ENCODE measurements at regions not wholly inside any gene's neighbourhood (a gene's known extent, or its start where the extent isn't known, plus 50 kb on each side); places are given as distances from the start of the nearest gene placed in this dataset.

DNA sequence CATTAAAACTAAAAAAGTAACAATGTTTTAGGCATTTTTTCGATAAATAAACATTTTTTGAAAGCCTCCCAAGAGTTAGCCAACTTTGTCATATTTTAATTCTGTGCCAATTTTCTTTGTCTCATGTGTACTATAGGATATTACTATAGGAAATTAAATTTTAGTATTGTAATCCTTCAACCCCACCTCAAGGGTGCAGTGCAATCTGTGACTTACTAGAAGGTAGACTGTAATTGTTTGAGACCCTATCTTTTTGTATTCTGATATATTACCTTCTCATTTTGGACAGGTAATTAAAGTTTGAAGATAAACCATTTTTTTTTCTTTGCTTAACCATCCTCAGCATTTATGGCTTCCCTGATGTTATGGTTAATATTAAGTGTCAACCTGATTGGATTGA lies 457.8 kb downstream of the PCDH20 start:
- no peaks in the 10 kb centered on the region for H3K27me3 Mint-ChIP-seq
- intact Hi-C loops (cut with micrococcal nuclease): no loop called here

DNA sequence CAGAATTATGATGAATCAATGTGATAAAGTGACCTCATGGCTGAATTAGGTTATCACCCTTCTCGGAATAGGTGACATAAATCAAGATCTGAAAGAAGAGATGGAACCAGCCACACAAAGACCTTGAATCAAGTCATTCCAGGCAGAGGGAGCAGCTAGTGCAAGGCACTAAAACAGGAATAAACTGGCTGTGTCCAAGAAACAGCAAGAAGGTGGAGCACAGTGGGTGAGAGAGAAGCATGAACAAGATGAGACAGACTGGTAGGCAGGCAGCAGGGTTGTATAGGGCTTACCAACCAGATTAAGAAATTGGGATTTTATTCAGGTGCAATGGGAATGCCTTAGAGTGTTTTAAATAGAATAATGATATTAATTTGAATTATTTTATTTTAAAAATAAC lies 470.3 kb downstream of the PCDH20 start:
- H3K4me3 ChIP-seq (ENCODE audit: low read length): no peak overlapping the region
- ChIA-PET CTCF (interaction anchor here (0.6 kb wide), 1 partner anchor 1494 kb away, joined by 3 read pairs; no protein-coding TSS in a partner anchor), POLR2A (no interaction called here)
- no peak overlapping the region for H3K27ac ChIP-seq (ENCODE audit: low read depth, low read length)
- no peaks in the 10 kb centered on the region for H3K36me3 ChIP-seq (ENCODE audit: control insufficient read depth in 2 of 3, insufficient read depth in 3 of 3, low read length in 3 of 3)
- Mint-ChIP-seq H3K36me3 (no peaks in the 10 kb centered on the region), H3K4me3 (no peak overlapping the region), H3K9me3 (peaks cover 2 to 20% (median 7%) of the 10 kb centered on the region in 11 donors), H3K4me1 (no peaks in the 10 kb centered on the region), H3K27me3 (no peaks in the 10 kb centered on the region), H3K27ac (no peak overlapping the region)
- no peaks in the 10 kb centered on the region for H3K27me3 ChIP-seq (ENCODE audit: control insufficient read depth in 2 of 2, insufficient read depth in 2 of 2, low read length in 2 of 2)
- intact Hi-C loops (cut with micrococcal nuclease): no loop called here
- no peaks in the 10 kb centered on the region for H3K4me1 ChIP-seq (ENCODE audit: control insufficient read depth in 2 of 2, insufficient read depth in 2 of 2, low read length in 2 of 2)
- no peak for DNase-seq
- H3K9me3 ChIP-seq (ENCODE audit: control insufficient read depth in 2 of 3, low read length in 3 of 3): no peaks in the 10 kb centered on the region
- no peak for ATAC-seq

More for the DNA sequence above, 457.8 kb downstream of the PCDH20 start:
- H3K4me1 Mint-ChIP-seq: no peaks in the 10 kb centered on the region
- ATAC-seq (no peak), DNase-seq (no peak)
- H3K9me3 Mint-ChIP-seq: peaks cover 2 to 22% (median 4%) of the 10 kb centered on the region in 11 donors
- no peaks in the 10 kb centered on the region for H3K9me3 ChIP-seq (ENCODE audit: control insufficient read depth in 2 of 3, low read length in 3 of 3)
- H3K36me3 Mint-ChIP-seq: no peaks in the 10 kb centered on the region
- CTCF ChIA-PET: no interaction called here
- H3K27ac ChIP-seq (ENCODE audit: low read depth, low read length): no peak overlapping the region
- H3K4me1 ChIP-seq (ENCODE audit: control insufficient read depth in 2 of 2, insufficient read depth in 2 of 2, low read length in 2 of 2): no peaks in the 10 kb centered on the region
- POLR2A ChIA-PET: no interaction called here
- H3K27ac Mint-ChIP-seq: no peak overlapping the region
- no peaks in the 10 kb centered on the region for H3K36me3 ChIP-seq (ENCODE audit: control insufficient read depth in 2 of 3, insufficient read depth in 3 of 3, low read length in 3 of 3)
- H3K4me3 ChIP-seq (ENCODE audit: low read length): no peak overlapping the region
- no peak overlapping the region for H3K4me3 Mint-ChIP-seq
- no peaks in the 10 kb centered on the region for H3K27me3 ChIP-seq (ENCODE audit: control insufficient read depth in 2 of 2, insufficient read depth in 2 of 2, low read length in 2 of 2)

DNA sequence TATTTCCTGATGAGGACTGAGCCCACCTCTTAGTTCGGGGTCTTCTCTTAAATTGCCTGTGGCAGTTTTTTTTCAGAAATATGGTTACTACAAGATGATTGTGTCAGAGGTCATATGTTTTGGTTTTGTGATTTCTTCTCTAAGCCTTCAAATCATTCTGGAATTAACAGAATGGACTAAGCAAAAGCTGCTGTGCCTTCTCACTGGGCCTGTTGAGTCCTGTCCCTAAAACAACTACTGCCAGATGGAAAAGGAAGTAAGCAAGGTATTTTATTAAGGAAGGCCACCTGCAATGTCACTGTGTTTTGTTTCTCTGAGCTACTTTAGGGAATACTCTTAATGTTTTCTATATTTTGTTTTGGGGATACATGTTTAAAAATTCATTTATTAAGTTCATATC lies 470.8 kb downstream of the PCDH20 start:
- H3K4me1 Mint-ChIP-seq: no peaks in the 10 kb centered on the region
- H3K9me3 ChIP-seq (ENCODE audit: control insufficient read depth in 2 of 3, low read length in 3 of 3): no peaks in the 10 kb centered on the region
- ChIA-PET CTCF (no interaction called here), POLR2A (no interaction called here)
- no peak overlapping the region for H3K4me3 ChIP-seq (ENCODE audit: low read length)
- intact Hi-C loops (cut with micrococcal nuclease): no loop called here
- no peak overlapping the region for H3K27ac Mint-ChIP-seq
- no peaks in the 10 kb centered on the region for H3K36me3 Mint-ChIP-seq
- no peaks in the 10 kb centered on the region for H3K27me3 Mint-ChIP-seq
- DNase-seq (no peak), ATAC-seq (no peak)
- no peaks in the 10 kb centered on the region for H3K36me3 ChIP-seq (ENCODE audit: control insufficient read depth in 2 of 3, insufficient read depth in 3 of 3, low read length in 3 of 3)
- H3K27ac ChIP-seq (ENCODE audit: low read depth, low read length): no peak overlapping the region
- H3K4me3 Mint-ChIP-seq: no peak overlapping the region
- H3K4me1 ChIP-seq (ENCODE audit: control insufficient read depth in 2 of 2, insufficient read depth in 2 of 2, low read length in 2 of 2): no peaks in the 10 kb centered on the region
- H3K27me3 ChIP-seq (ENCODE audit: control insufficient read depth in 2 of 2, insufficient read depth in 2 of 2, low read length in 2 of 2): no peaks in the 10 kb centered on the region
- peaks cover 2 to 20% (median 8%) of the 10 kb centered on the region in 11 donors for H3K9me3 Mint-ChIP-seq

DNA sequence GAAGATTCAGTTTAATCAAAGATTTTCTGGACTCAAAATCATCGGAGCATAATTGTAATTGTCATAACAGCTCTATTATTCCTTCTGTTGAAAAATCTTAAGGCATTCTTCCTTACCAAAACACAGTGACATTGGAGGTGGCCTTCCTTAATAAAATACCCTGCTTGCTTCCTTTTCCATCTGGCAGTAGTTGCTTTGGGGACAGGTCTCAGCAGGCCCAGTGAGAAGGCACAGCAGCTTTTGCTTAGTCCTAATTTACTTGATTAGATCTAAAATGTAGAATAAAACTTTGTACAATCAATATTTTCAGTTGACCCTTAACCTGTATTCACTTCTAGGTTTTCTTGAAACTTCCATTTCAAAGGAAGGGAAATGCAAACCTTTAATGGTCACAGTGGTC lies 471.6 kb downstream of the PCDH20 start:
- H3K27me3 Mint-ChIP-seq: no peaks in the 10 kb centered on the region
- H3K27ac ChIP-seq (ENCODE audit: low read depth, low read length): no peak overlapping the region
- H3K36me3 Mint-ChIP-seq: no peaks in the 10 kb centered on the region
- intact Hi-C loops (cut with micrococcal nuclease): no loop called here
- H3K4me1 Mint-ChIP-seq: no peaks in the 10 kb centered on the region
- CTCF ChIA-PET: no interaction called here
- H3K27ac Mint-ChIP-seq: no peak overlapping the region
- peaks cover 2 to 20% (median 7%) of the 10 kb centered on the region in 11 donors for H3K9me3 Mint-ChIP-seq
- DNase-seq: no peak
- no peak overlapping the region for H3K4me3 ChIP-seq (ENCODE audit: low read length)
- no peak for ATAC-seq
- no peaks in the 10 kb centered on the region for H3K9me3 ChIP-seq (ENCODE audit: control insufficient read depth in 2 of 3, low read length in 3 of 3)
- POLR2A ChIA-PET: no interaction called here
- no peaks in the 10 kb centered on the region for H3K4me1 ChIP-seq (ENCODE audit: control insufficient read depth in 2 of 2, insufficient read depth in 2 of 2, low read length in 2 of 2)
- no peak overlapping the region for H3K4me3 Mint-ChIP-seq
- H3K36me3 ChIP-seq (ENCODE audit: control insufficient read depth in 2 of 3, insufficient read depth in 3 of 3, low read length in 3 of 3): no peaks in the 10 kb centered on the region
- H3K27me3 ChIP-seq (ENCODE audit: control insufficient read depth in 2 of 2, insufficient read depth in 2 of 2, low read length in 2 of 2): no peaks in the 10 kb centered on the region

DNA sequence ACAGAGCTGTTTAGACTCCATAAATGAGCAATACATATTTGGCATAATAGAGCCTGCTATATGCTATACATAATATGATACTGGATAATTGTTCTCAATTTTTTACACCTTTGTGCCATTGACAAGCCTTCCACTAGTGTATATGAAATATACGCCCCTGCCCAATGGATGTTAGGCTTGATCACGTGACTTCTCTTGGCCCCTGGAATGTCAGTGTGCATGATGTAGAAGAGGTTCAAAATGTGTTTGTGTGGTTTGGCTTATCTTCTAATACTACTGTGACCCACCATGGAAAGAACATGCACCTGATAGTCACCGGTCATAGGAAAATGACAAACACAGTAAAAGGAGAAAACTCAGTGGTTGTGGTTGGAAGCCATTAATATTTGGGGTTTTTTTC lies 479.4 kb downstream of the PCDH20 start:
- Mint-ChIP-seq H3K36me3 (no peaks in the 10 kb centered on the region), H3K9me3 (peaks cover 0 to 13% (median 3%) of the 10 kb centered on the region in 11 donors), H3K4me3 (no peak overlapping the region), H3K27ac (no peak overlapping the region), H3K4me1 (no peaks in the 10 kb centered on the region), H3K27me3 (no peaks in the 10 kb centered on the region)
- no peak for ATAC-seq
- no peak overlapping the region for H3K4me3 ChIP-seq (ENCODE audit: low read length)
- no peaks in the 10 kb centered on the region for H3K36me3 ChIP-seq (ENCODE audit: control insufficient read depth in 2 of 3, insufficient read depth in 3 of 3, low read length in 3 of 3)
- DNase-seq: no peak
- no peaks in the 10 kb centered on the region for H3K27me3 ChIP-seq (ENCODE audit: control insufficient read depth in 2 of 2, insufficient read depth in 2 of 2, low read length in 2 of 2)
- ChIA-PET CTCF (no interaction called here), POLR2A (no interaction called here)
- no peaks in the 10 kb centered on the region for H3K4me1 ChIP-seq (ENCODE audit: control insufficient read depth in 2 of 2, insufficient read depth in 2 of 2, low read length in 2 of 2)
- intact Hi-C loops (cut with micrococcal nuclease): no loop called here
- no peak overlapping the region for H3K27ac ChIP-seq (ENCODE audit: low read depth, low read length)
- H3K9me3 ChIP-seq (ENCODE audit: control insufficient read depth in 2 of 3, low read length in 3 of 3): no peaks in the 10 kb centered on the region

DNA sequence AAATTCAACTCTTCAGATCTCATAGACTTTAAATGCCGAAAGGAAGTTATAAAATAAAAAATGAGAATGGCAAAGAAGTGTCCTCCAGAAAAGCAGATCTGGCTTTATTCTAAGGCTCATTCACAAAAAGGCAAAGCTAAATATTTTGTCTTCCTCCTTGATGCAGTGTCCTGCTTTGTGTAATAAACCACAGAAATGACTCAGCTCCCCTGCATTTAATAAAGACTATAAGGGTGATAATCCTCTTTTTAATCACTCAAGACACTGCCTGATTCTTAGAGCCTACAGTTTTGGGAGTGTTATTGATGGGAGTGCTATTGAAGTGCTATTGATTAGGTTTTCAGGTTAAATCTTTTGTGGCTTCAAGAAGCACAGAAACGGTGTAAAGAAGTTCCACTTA lies 482.0 kb downstream of the PCDH20 start:
- Histone ChIP-seq H3K27ac (ENCODE audit: low read depth, low read length) (no peak overlapping the region), H3K4me3 (ENCODE audit: low read length) (no peak overlapping the region), H3K36me3 (ENCODE audit: control insufficient read depth in 2 of 3, insufficient read depth in 3 of 3, low read length in 3 of 3) (no peaks in the 10 kb centered on the region), H3K4me1 (ENCODE audit: control insufficient read depth in 2 of 2, insufficient read depth in 2 of 2, low read length in 2 of 2) (no peaks in the 10 kb centered on the region), H3K9me3 (ENCODE audit: control insufficient read depth in 2 of 3, low read length in 3 of 3) (no peaks in the 10 kb centered on the region), H3K27me3 (ENCODE audit: control insufficient read depth in 2 of 2, insufficient read depth in 2 of 2, low read length in 2 of 2) (no peaks in the 10 kb centered on the region)
- H3K27me3 Mint-ChIP-seq: no peaks in the 10 kb centered on the region
- POLR2A ChIA-PET: no interaction called here
- no peaks in the 10 kb centered on the region for H3K4me1 Mint-ChIP-seq
- intact Hi-C loops (cut with micrococcal nuclease): no loop called here
- no peak for DNase-seq
- H3K27ac Mint-ChIP-seq: no peak overlapping the region
- no peaks in the 10 kb centered on the region for H3K36me3 Mint-ChIP-seq
- CTCF ChIA-PET: no interaction called here
- no peak overlapping the region for H3K4me3 Mint-ChIP-seq
- ATAC-seq: no peak
- H3K9me3 Mint-ChIP-seq: peaks cover 0 to 13% (median 3%) of the 10 kb centered on the region in 11 donors

DNA sequence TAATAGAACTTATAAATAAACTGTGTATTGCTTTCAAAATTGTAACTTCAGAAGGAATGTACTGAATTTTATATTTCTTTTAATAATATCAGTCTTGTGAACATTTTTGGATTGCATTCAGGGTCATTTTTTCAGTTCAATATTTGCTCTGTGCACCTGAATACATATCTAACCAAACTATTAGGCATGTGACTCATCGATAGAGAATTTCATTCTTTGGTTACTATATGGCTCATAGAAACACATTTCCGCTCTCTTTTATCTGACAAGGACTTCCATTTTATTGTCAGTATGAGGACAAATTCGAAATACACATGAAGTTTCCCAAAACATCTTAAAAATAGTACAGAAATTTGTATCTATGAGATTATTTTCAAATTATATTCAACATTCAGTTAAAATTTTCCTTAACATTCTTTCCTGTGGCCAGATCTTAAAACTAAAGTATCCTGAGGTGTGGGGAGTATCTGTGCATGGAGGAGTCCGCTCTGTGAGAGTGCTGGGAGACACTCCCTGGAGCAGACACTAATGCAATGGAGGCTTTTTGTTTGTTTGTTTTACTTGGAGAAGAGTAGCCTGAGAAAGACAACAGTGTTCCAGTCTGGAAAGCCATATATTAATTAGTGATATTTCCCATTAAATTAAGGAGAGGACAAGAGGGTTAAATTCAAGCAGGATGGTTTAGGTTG lies 483.6 kb downstream of the PCDH20 start:
- Mint-ChIP-seq H3K27ac (no peak overlapping the region), H3K27me3 (no peaks in the 10 kb centered on the region), H3K4me3 (no peak overlapping the region), H3K4me1 (no peaks in the 10 kb centered on the region), H3K36me3 (no peaks in the 10 kb centered on the region), H3K9me3 (peaks cover 0 to 13% (median 3%) of the 10 kb centered on the region in 11 donors)
- ChIA-PET POLR2A (no interaction called here), CTCF (no interaction called here)
- Histone ChIP-seq H3K27ac (ENCODE audit: low read depth, low read length) (no peak overlapping the region), H3K4me3 (ENCODE audit: low read length) (no peak overlapping the region), H3K4me1 (ENCODE audit: control insufficient read depth in 2 of 2, insufficient read depth in 2 of 2, low read length in 2 of 2) (no peaks in the 10 kb centered on the region), H3K9me3 (ENCODE audit: control insufficient read depth in 2 of 3, low read length in 3 of 3) (no peaks in the 10 kb centered on the region), H3K27me3 (ENCODE audit: control insufficient read depth in 2 of 2, insufficient read depth in 2 of 2, low read length in 2 of 2) (no peaks in the 10 kb centered on the region), H3K36me3 (ENCODE audit: control insufficient read depth in 2 of 3, insufficient read depth in 3 of 3, low read length in 3 of 3) (no peaks in the 10 kb centered on the region)
- DNase-seq (no peak), ATAC-seq (no peak)
- intact Hi-C loops (cut with micrococcal nuclease): no loop called here
